ENCODE measurements at regions not wholly inside any gene's neighbourhood (a gene's known extent, or its start where the extent isn't known, plus 50 kb on each side); places are given as distances from the start of the nearest gene placed in this dataset.

DNA sequence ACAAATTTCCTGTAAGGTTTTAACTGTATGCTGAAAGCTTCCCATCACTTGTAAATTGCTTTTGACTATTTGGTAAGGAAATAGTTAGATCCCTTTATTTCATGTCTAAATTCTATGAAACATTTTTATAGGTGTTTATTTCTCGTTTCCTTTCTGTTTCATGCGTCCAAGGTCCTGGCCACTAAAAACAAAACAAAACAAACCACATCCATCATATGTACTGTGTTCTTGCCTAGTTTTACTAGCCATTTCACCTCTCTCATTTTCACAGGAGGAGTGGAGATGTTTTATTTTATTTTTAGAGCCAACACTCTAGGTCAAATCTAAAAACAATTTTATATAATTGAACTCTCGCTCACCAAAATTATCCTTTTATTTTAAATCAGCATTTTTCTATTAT lies 375.2 kb upstream of the CTSO start:
- TF ChIP-seq, protein P1, sequence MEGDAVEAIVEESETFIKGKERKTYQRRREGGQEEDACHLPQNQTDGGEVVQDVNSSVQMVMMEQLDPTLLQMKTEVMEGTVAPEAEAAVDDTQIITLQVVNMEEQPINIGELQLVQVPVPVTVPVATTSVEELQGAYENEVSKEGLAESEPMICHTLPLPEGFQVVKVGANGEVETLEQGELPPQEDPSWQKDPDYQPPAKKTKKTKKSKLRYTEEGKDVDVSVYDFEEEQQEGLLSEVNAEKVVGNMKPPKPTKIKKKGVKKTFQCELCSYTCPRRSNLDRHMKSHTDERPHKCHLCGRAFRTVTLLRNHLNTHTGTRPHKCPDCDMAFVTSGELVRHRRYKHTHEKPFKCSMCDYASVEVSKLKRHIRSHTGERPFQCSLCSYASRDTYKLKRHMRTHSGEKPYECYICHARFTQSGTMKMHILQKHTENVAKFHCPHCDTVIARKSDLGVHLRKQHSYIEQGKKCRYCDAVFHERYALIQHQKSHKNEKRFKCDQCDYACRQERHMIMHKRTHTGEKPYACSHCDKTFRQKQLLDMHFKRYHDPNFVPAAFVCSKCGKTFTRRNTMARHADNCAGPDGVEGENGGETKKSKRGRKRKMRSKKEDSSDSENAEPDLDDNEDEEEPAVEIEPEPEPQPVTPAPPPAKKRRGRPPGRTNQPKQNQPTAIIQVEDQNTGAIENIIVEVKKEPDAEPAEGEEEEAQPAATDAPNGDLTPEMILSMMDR (IDR thresholded peaks at IDR 0.05) = no peak
- TF ChIP-seq EP300 (IDR thresholded peaks at IDR 0.05) (no peak), POLR2A (IDR thresholded peaks at IDR 0.05) (no peak), POLR2AphosphoS5 (IDR thresholded peaks at IDR 0.05) (no peak)

Data from sigmoid colon (tissue), 4 donors.